Osteocyte (in vitro differentiated cells): ENCODE measurements at regions not wholly inside any gene's neighbourhood (a gene's known extent, or its start where the extent isn't known, plus 50 kb on each side); places are given as distances from the start of the nearest gene placed in this dataset.

Source experiments
- DNase-seq: peaks from one replicate; pipeline ENCODE4 v3.0.0; 2021; ENCODE audit warnings: mixed read lengths; ENCODE audit not compliant: unreplicated experiment; ENCODE audit errors: extremely low spot score
- H3K27ac Mint-ChIP-seq: one replicate; pipeline ENCODE4 v1.8.0; 2021; ENCODE audit warnings: mild to moderate bottlenecking, mixed read lengths; ENCODE audit not compliant: unreplicated experiment
- H3K27me3 Mint-ChIP-seq: one replicate; pipeline ENCODE4 v1.8.0; 2021; ENCODE audit warnings: mixed read lengths; ENCODE audit not compliant: unreplicated experiment
- H3K36me3 Mint-ChIP-seq: one replicate; pipeline ENCODE4 v1.8.0; 2021; ENCODE audit warnings: mixed read lengths; ENCODE audit not compliant: unreplicated experiment
- H3K4me1 Mint-ChIP-seq: one replicate; pipeline ENCODE4 v1.8.0; 2021; ENCODE audit warnings: mixed read lengths; ENCODE audit not compliant: unreplicated experiment
- H3K4me3 Mint-ChIP-seq: one replicate; pipeline ENCODE4 v1.8.0; 2021; ENCODE audit warnings: mild to moderate bottlenecking, moderate library complexity, mixed read lengths; ENCODE audit not compliant: unreplicated experiment
- H3K9me3 Mint-ChIP-seq: one replicate; pipeline ENCODE4 v1.8.0; 2021; ENCODE audit warnings: mixed read lengths; ENCODE audit not compliant: unreplicated experiment
- CTCF ChIP-seq: fragments of 200-600 bp; sonication (generic); IDR thresholded peaks from 2 replicates; pipeline ENCODE4 v1.5.0; 2021; ENCODE audit warnings: antibody characterized with exemption, mild to moderate bottlenecking, moderate library complexity

DNA sequence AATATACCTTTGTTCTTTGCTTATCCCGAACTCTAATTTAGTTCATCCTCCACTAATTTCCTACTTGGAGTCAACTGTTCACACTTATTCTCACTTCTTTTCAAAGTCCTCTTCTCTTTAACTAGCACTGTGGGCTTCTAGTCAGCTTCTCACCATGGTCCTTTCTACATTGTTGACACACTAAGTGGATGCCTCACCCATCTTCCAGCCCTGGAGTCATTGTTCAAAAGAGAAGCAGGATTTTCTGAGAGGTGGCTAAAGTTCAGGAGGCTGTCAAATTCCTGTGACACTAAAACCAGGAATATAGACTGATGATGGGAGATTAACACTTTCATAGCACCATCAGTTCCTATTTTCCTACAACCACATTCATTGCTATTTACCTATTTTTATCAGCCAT lies 99.3 kb downstream of the PHLDA1 start:
- Mint-ChIP-seq H3K9me3 (no peaks in the 10 kb centered on the region), H3K4me3 (no peak overlapping the region), H3K36me3 (no peaks in the 10 kb centered on the region), H3K4me1 (peaks cover 8% of the 10 kb centered on the region), H3K27me3 (peaks cover 2% of the 10 kb centered on the region), H3K27ac (no peak overlapping the region)
- TF ChIP-seq CTCF = no peak
- no peak for DNase-seq

GRCh38 chr12:75923964-75924666 lies 107.5 kb downstream of the PHLDA1 start:
- no peaks in the 10 kb centered on the region for H3K4me1 Mint-ChIP-seq
- H3K27ac Mint-ChIP-seq = no peak overlapping the region
- no peak overlapping the region for H3K4me3 Mint-ChIP-seq
- DNase-seq = no peak
- H3K36me3 Mint-ChIP-seq = peaks cover 10% of the 10 kb centered on the region
- H3K9me3 Mint-ChIP-seq = peaks cover 21% of the 10 kb centered on the region
- peaks cover 2% of the 10 kb centered on the region for H3K27me3 Mint-ChIP-seq
- TF ChIP-seq CTCF = no peak

DNA sequence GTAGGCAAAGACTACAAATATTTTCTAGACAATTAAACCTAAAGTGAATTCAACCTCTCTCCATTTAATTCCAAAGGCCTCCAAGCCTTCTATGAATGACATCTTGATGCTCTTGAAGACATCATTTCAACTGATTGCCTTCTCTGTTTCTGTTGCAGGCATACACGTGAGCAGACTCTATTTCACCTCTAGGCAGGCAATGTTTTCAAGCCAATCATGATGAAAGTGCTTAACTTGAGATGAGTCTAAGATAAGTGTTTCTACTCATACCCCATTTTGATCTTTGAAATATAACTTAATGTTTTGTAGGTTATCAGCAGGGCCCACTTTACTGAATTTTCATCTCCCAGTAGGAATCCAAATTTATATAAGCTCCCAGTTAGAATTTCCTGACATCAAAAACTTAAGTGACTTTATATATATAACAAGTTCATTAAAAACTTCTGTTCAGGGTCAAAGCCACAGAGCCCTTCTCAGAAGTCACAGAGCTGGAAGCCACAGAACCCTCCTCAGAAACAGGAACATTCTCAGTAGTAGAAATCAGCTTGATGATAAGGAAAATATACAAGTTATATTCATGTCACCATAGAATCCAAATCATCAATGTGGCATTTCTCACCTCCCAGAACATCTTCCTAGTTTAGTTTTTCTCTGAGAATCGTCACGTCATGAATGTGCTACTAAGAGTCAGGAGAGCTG lies 108.5 kb downstream of the PHLDA1 start:
- no peak overlapping the region for H3K4me3 Mint-ChIP-seq
- peaks cover 10% of the 10 kb centered on the region for H3K36me3 Mint-ChIP-seq
- peaks cover 2% of the 10 kb centered on the region for H3K27me3 Mint-ChIP-seq
- TF ChIP-seq CTCF = no peak
- DNase-seq = no peak
- H3K27ac Mint-ChIP-seq = no peak overlapping the region
- H3K4me1 Mint-ChIP-seq = no peaks in the 10 kb centered on the region
- H3K9me3 Mint-ChIP-seq = peaks cover 21% of the 10 kb centered on the region

- no peak for DNase-seq
- TF ChIP-seq CTCF = no peak
- H3K27me3 Mint-ChIP-seq = peaks cover 2% of the 10 kb centered on the region
- peaks cover 10% of the 10 kb centered on the region for H3K36me3 Mint-ChIP-seq
- H3K4me3 Mint-ChIP-seq = no peak overlapping the region
- no peak overlapping the region for H3K27ac Mint-ChIP-seq
- H3K4me1 Mint-ChIP-seq = no peaks in the 10 kb centered on the region
- peaks cover 21% of the 10 kb centered on the region for H3K9me3 Mint-ChIP-seq
These were observed 109.8 kb downstream of the PHLDA1 start for GRCh38 chr12:75921622-75922289.

- DNase-seq = no peak
- H3K4me3 Mint-ChIP-seq = no peak overlapping the region
- no peaks in the 10 kb centered on the region for H3K9me3 Mint-ChIP-seq
- H3K36me3 Mint-ChIP-seq = peaks cover 2% of the 10 kb centered on the region
- peaks cover 2% of the 10 kb centered on the region for H3K27me3 Mint-ChIP-seq
- TF ChIP-seq CTCF = no peak
- H3K27ac Mint-ChIP-seq = no peak overlapping the region
- H3K4me1 Mint-ChIP-seq = no peaks in the 10 kb centered on the region
These were observed 113.9 kb downstream of the PHLDA1 start for GRCh38 chr12:75917715-75918114.
